ENCODE measurements at regions not wholly inside any gene's neighbourhood (a gene's known extent, or its start where the extent isn't known, plus 50 kb on each side); places are given as distances from the start of the nearest gene placed in this dataset.
A peak's percentile ranks its signal among the peaks of the same experiment; 100 is the strongest.

GRCh38 chr9:21579743-21580142 is 97.6 kb upstream of the IFNE start:
- peak overlapping the region in 1 of 5 donors; percentile 68 for H3K27ac ChIP-seq
- no peaks in the 10 kb centered on the region for H3K36me3 ChIP-seq
- H3K27me3 ChIP-seq, result no peaks in the 10 kb centered on the region
- no peak for DNase-seq
- WGBS, 5 donors, result 38 to 80% (median 45%) methylated on average over 1 of the region's 1 CpG
- intact Hi-C loops (cut with DNase I; ENCODE audit: low total_unique reads), result no loop called here
- no peak overlapping the region for H3K4me3 ChIP-seq
- H3K4me1 ChIP-seq, result peaks cover 5 to 22% (median 10%) of the 10 kb centered on the region in 4 donors
- TF ChIP-seq EP300 (IDR thresholded peaks at IDR 0.05) (no peak), POLR2A (IDR thresholded peaks at IDR 0.05) (no peak), POLR2AphosphoS5 (IDR thresholded peaks at IDR 0.05) (no peak)
- TF ChIP-seq, protein P1, sequence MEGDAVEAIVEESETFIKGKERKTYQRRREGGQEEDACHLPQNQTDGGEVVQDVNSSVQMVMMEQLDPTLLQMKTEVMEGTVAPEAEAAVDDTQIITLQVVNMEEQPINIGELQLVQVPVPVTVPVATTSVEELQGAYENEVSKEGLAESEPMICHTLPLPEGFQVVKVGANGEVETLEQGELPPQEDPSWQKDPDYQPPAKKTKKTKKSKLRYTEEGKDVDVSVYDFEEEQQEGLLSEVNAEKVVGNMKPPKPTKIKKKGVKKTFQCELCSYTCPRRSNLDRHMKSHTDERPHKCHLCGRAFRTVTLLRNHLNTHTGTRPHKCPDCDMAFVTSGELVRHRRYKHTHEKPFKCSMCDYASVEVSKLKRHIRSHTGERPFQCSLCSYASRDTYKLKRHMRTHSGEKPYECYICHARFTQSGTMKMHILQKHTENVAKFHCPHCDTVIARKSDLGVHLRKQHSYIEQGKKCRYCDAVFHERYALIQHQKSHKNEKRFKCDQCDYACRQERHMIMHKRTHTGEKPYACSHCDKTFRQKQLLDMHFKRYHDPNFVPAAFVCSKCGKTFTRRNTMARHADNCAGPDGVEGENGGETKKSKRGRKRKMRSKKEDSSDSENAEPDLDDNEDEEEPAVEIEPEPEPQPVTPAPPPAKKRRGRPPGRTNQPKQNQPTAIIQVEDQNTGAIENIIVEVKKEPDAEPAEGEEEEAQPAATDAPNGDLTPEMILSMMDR (IDR thresholded peaks at IDR 0.05), result no peak
- no peaks in the 10 kb centered on the region for H3K9me3 ChIP-seq

GRCh38 chr9:21580636-21581378 is 98.7 kb upstream of the IFNE start:
- WGBS, 5 donors, result 47 to 68% (median 56%) methylated on average over 12 of the region's 12 CpGs
- TF ChIP-seq, protein P1 (IDR thresholded peaks at IDR 0.05), result no peak
- H3K9me3 ChIP-seq, result no peaks in the 10 kb centered on the region
- H3K27me3 ChIP-seq, result no peaks in the 10 kb centered on the region
- H3K36me3 ChIP-seq, result no peaks in the 10 kb centered on the region
- DNase-seq, result peak in 1 of 2 donors; percentile 27
- intact Hi-C loops (cut with DNase I; ENCODE audit: low total_unique reads), result no loop called here
- no peak overlapping the region for H3K27ac ChIP-seq
- H3K4me1 ChIP-seq, result peaks cover 5 to 22% (median 10%) of the 10 kb centered on the region in 4 donors
- H3K4me3 ChIP-seq, result no peak overlapping the region

DNA sequence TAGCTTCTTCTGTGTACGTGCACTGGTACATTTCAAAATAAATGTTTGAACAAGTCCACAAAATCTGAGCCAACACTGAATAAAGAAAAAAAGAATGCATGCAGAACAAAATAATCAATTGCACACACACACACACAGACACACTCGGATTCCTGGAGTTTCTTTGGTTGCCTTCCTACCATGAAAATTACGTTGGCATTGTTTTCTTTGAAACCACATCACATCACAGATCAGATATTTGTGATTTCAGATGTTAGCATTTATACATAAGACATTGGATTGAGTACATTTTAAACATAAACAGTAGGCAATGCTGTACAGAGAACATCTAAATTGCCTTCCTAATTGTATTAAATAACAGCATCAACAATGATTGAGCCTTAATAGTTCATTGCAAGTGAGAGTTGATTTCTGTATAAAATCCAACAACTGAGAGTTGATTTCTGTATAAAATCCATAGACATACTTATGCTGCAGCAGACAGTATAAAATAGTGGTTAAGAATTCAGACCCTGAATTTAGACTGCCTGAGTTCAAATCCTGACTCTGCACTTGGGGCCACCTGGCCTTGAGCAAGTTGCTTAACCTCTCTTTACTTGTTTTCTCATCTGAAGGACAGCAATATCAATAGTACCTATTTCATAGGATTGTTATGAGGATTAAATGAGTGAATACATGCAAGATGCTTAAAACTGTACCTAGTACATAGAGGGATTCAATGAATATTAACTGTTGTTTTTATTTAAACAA is 101.7 kb upstream of the IFNE start:
- Histone ChIP-seq H3K4me3 (no peak overlapping the region), H3K9me3 (no peaks in the 10 kb centered on the region), H3K4me1 (peaks cover 5 to 12% (median 9%) of the 10 kb centered on the region in 4 donors), H3K27me3 (no peaks in the 10 kb centered on the region), H3K27ac (no peak overlapping the region), H3K36me3 (no peaks in the 10 kb centered on the region)
- no peak for DNase-seq
- intact Hi-C loops (cut with DNase I; ENCODE audit: low total_unique reads), result no loop called here
- 49 to 59% (median 55%) methylated on average over 3 of the region's 3 CpGs for WGBS, 5 donors
- TF ChIP-seq EP300 (IDR thresholded peaks at IDR 0.05), result no peak
- TF ChIP-seq POLR2AphosphoS5 (IDR thresholded peaks at IDR 0.05), result no peak
- TF ChIP-seq, protein P1 (IDR thresholded peaks at IDR 0.05), result no peak
- TF ChIP-seq POLR2A (IDR thresholded peaks at IDR 0.05), result no peak

- no peak for DNase-seq
- no peaks in the 10 kb centered on the region for H3K27me3 ChIP-seq
- H3K36me3 ChIP-seq, result no peaks in the 10 kb centered on the region
- peaks cover 0 to 7% (median under 1%) of the 10 kb centered on the region in 4 donors for H3K4me1 ChIP-seq
- H3K4me3 ChIP-seq, result no peak overlapping the region
- no peak for TF ChIP-seq EP300 (IDR thresholded peaks at IDR 0.05)
- H3K27ac ChIP-seq, result no peak overlapping the region
- H3K9me3 ChIP-seq, result no peaks in the 10 kb centered on the region
- 62 to 95% (median 91%) methylated on average over 2 of the region's 2 CpGs for WGBS, 5 donors
- intact Hi-C loops (cut with DNase I; ENCODE audit: low total_unique reads), result no loop called here
These were observed 102.8 kb upstream of the IFNE start for GRCh38 chr9:21584890-21585289.

All from stomach (tissue), 8 donors.